Stimulated activated effector memory CD8-positive, alpha-beta T cell treated with anti-CD3 and anti-CD28 coated beads, Interleukin-12 subunit alpha, Interleukin-12 subunit beta, amount 100 ng/mL, for 72 hours (primary cell): ENCODE measurements at regions not wholly inside any gene's neighbourhood (a gene's known extent, or its start where the extent isn't known, plus 50 kb on each side); places are given as distances from the start of the nearest gene placed in this dataset.

Experiments
- ATAC-seq: fragments of 150-1000 bp; cut with Tn5 transposase; 2 replicates; pipeline ENCODE4 v1.10.0; 2021
- DNase-seq, 2 donors: peaks; one replicate each; pipeline ENCODE4 v3.0.0; 2021 to 2022; ENCODE audit warnings: low spot score in 2 of 2
- H3K27ac Mint-ChIP-seq: one replicate; pipeline ENCODE4 v1.8.0; 2022; ENCODE audit warnings: mild to moderate bottlenecking, mixed read lengths
- H3K36me3 Mint-ChIP-seq: one replicate; pipeline ENCODE4 v1.8.0; 2022; ENCODE audit warnings: mild to moderate bottlenecking, mixed read lengths
- H3K4me1 Mint-ChIP-seq: one replicate; pipeline ENCODE4 v1.8.0; 2022; ENCODE audit warnings: mixed read lengths
- H3K4me3 Mint-ChIP-seq: one replicate; pipeline ENCODE4 v1.8.0; 2022; ENCODE audit warnings: mild to moderate bottlenecking, mixed read lengths
- H3K9me3 Mint-ChIP-seq: one replicate; pipeline ENCODE4 v1.8.0; 2022; ENCODE audit warnings: mixed read lengths

- H3K9me3 Mint-ChIP-seq = peaks cover 22% of the 10 kb centered on the region
- DNase-seq (no peak), ATAC-seq (no peak)
- H3K4me1 Mint-ChIP-seq = no peaks in the 10 kb centered on the region
- no peak overlapping the region for H3K27ac Mint-ChIP-seq
- H3K36me3 Mint-ChIP-seq = no peaks in the 10 kb centered on the region
- H3K4me3 Mint-ChIP-seq = no peak overlapping the region
These were observed 669.4 kb downstream of the INHBA start for GRCh38 chr7:41033500-41033899.

- Mint-ChIP-seq H3K36me3 (no peaks in the 10 kb centered on the region), H3K4me1 (no peaks in the 10 kb centered on the region), H3K9me3 (peaks cover 17% of the 10 kb centered on the region), H3K4me3 (no peak overlapping the region), H3K27ac (no peak overlapping the region)
- DNase-seq = no peak
- no peak for ATAC-seq
These were observed 672.2 kb downstream of the INHBA start for GRCh38 chr7:41030673-41031072.

- ATAC-seq (peak; percentile 44), DNase-seq (no peak)
- Mint-ChIP-seq H3K4me3 (no peak overlapping the region), H3K4me1 (no peaks in the 10 kb centered on the region), H3K36me3 (no peaks in the 10 kb centered on the region), H3K27ac (no peak overlapping the region), H3K9me3 (peaks cover 17% of the 10 kb centered on the region)
These were observed 673.8 kb downstream of the INHBA start for GRCh38 chr7:41029072-41029499.

- Mint-ChIP-seq H3K9me3 (peaks cover 13% of the 10 kb centered on the region), H3K4me1 (no peaks in the 10 kb centered on the region), H3K27ac (no peak overlapping the region), H3K4me3 (no peak overlapping the region), H3K36me3 (no peaks in the 10 kb centered on the region)
- DNase-seq = no peak
- no peak for ATAC-seq
These were observed 674.3 kb downstream of the INHBA start for GRCh38 chr7:41028580-41028979.

GRCh38 chr7:41027428-41028115 lies 675.3 kb downstream of the INHBA start:
- Mint-ChIP-seq H3K27ac (no peak overlapping the region), H3K4me3 (no peak overlapping the region), H3K9me3 (peaks cover 9% of the 10 kb centered on the region), H3K36me3 (no peaks in the 10 kb centered on the region), H3K4me1 (no peaks in the 10 kb centered on the region)
- no peak for DNase-seq
- ATAC-seq = no peak

GRCh38 chr7:41024126-41024525 lies 678.8 kb downstream of the INHBA start:
- ATAC-seq (no peak), DNase-seq (no peak)
- Mint-ChIP-seq H3K27ac (no peak overlapping the region), H3K4me3 (no peak overlapping the region), H3K4me1 (no peaks in the 10 kb centered on the region), H3K9me3 (peaks cover 5% of the 10 kb centered on the region), H3K36me3 (no peaks in the 10 kb centered on the region)

- Mint-ChIP-seq H3K4me3 (no peak overlapping the region), H3K9me3 (peaks cover 9% of the 10 kb centered on the region), H3K4me1 (no peaks in the 10 kb centered on the region), H3K27ac (no peak overlapping the region), H3K36me3 (no peaks in the 10 kb centered on the region)
- ATAC-seq (no peak), DNase-seq (no peak)
These were observed 682.8 kb downstream of the INHBA start for GRCh38 chr7:41020056-41020455.

GRCh38 chr7:41013117-41013516 lies 689.8 kb downstream of the INHBA start:
- no peaks in the 10 kb centered on the region for H3K4me1 Mint-ChIP-seq
- ATAC-seq (no peak), DNase-seq (no peak)
- H3K27ac Mint-ChIP-seq = no peak overlapping the region
- no peak overlapping the region for H3K4me3 Mint-ChIP-seq
- H3K9me3 Mint-ChIP-seq = peaks cover 21% of the 10 kb centered on the region
- H3K36me3 Mint-ChIP-seq = no peaks in the 10 kb centered on the region

GRCh38 chr7:41012041-41012440 lies 690.8 kb downstream of the INHBA start:
- no peaks in the 10 kb centered on the region for H3K4me1 Mint-ChIP-seq
- ATAC-seq (no peak), DNase-seq (no peak)
- no peak overlapping the region for H3K4me3 Mint-ChIP-seq
- no peak overlapping the region for H3K27ac Mint-ChIP-seq
- H3K36me3 Mint-ChIP-seq = no peaks in the 10 kb centered on the region
- H3K9me3 Mint-ChIP-seq = peaks cover 19% of the 10 kb centered on the region

- ATAC-seq = no peak
- no peaks in the 10 kb centered on the region for H3K4me1 Mint-ChIP-seq
- no peak overlapping the region for H3K4me3 Mint-ChIP-seq
- no peaks in the 10 kb centered on the region for H3K36me3 Mint-ChIP-seq
- H3K9me3 Mint-ChIP-seq = peaks cover 17% of the 10 kb centered on the region
- no peak overlapping the region for H3K27ac Mint-ChIP-seq
- no peak for DNase-seq
These were observed 691.9 kb downstream of the INHBA start for GRCh38 chr7:41010967-41011366.

GRCh38 chr7:41010418-41010817 lies 692.5 kb downstream of the INHBA start:
- no peak overlapping the region for H3K27ac Mint-ChIP-seq
- no peak overlapping the region for H3K4me3 Mint-ChIP-seq
- H3K9me3 Mint-ChIP-seq = peaks cover 17% of the 10 kb centered on the region
- no peak for DNase-seq
- no peak for ATAC-seq
- no peaks in the 10 kb centered on the region for H3K4me1 Mint-ChIP-seq
- no peaks in the 10 kb centered on the region for H3K36me3 Mint-ChIP-seq

- H3K4me1 Mint-ChIP-seq = no peaks in the 10 kb centered on the region
- ATAC-seq (no peak), DNase-seq (no peak)
- no peaks in the 10 kb centered on the region for H3K36me3 Mint-ChIP-seq
- peaks cover 14% of the 10 kb centered on the region for H3K9me3 Mint-ChIP-seq
- no peak overlapping the region for H3K27ac Mint-ChIP-seq
- no peak overlapping the region for H3K4me3 Mint-ChIP-seq
These were observed 695.1 kb downstream of the INHBA start for GRCh38 chr7:41007811-41008210.

GRCh38 chr7:41007351-41007751 lies 695.5 kb downstream of the INHBA start:
- DNase-seq (no peak), ATAC-seq (no peak)
- Mint-ChIP-seq H3K9me3 (peaks cover 14% of the 10 kb centered on the region), H3K4me1 (no peaks in the 10 kb centered on the region), H3K27ac (no peak overlapping the region), H3K36me3 (no peaks in the 10 kb centered on the region), H3K4me3 (no peak overlapping the region)

- no peaks in the 10 kb centered on the region for H3K36me3 Mint-ChIP-seq
- DNase-seq (no peak), ATAC-seq (no peak)
- H3K4me3 Mint-ChIP-seq = no peak overlapping the region
- no peaks in the 10 kb centered on the region for H3K4me1 Mint-ChIP-seq
- peaks cover 14% of the 10 kb centered on the region for H3K9me3 Mint-ChIP-seq
- H3K27ac Mint-ChIP-seq = no peak overlapping the region
These were observed 696.4 kb downstream of the INHBA start for GRCh38 chr7:41006306-41006995.

- Mint-ChIP-seq H3K9me3 (peaks cover 17% of the 10 kb centered on the region), H3K27ac (no peak overlapping the region), H3K4me1 (no peaks in the 10 kb centered on the region), H3K4me3 (no peak overlapping the region), H3K36me3 (no peaks in the 10 kb centered on the region)
- no peak for ATAC-seq
- DNase-seq = no peak
These were observed 697.5 kb downstream of the INHBA start for GRCh38 chr7:41005374-41005901.

- Mint-ChIP-seq H3K27ac (no peak overlapping the region), H3K36me3 (no peaks in the 10 kb centered on the region), H3K4me3 (no peak overlapping the region), H3K4me1 (no peaks in the 10 kb centered on the region), H3K9me3 (peaks cover 10% of the 10 kb centered on the region)
- ATAC-seq (no peak), DNase-seq (no peak)
These were observed 698.9 kb downstream of the INHBA start for GRCh38 chr7:41003977-41004376.
